IMR-90 (cell line): ENCODE measurements at regions not wholly inside any gene's neighbourhood (a gene's known extent, or its start where the extent isn't known, plus 50 kb on each side); places are given as distances from the start of the nearest gene placed in this dataset.

Experiments
- ATAC-seq: fragments of 200-7000 bp; cut with Tn5 transposase; 2 replicates; pipeline ENCODE4 v1.9.1; 2020; ENCODE audit warnings: low read depth, mild to moderate bottlenecking, moderate library complexity
- BruUV-seq: library from RNA; stranded (reverse); fragments of 400-500 nt; replicated peaks from 2 replicates; lab custom pipeline; 2021; lab: Mats Ljungman, UMichigan
- CTCF ChIA-PET: fragments of 300-600 bp; formaldehyde crosslinking; extraction: SDS; loops from one replicate; lab custom pipeline; 2021; ENCODE audit warnings: antibody characterized with exemption; lab: Yijun Ruan, JAX
- POLR2A ChIA-PET: fragments of 300-600 bp; sonication (Branson Sonifier 250); formaldehyde crosslinking; loops from one replicate; lab custom pipeline; 2022; ENCODE audit warnings: antibody characterized with exemption; ENCODE audit not compliant: unreplicated experiment; lab: Charles Lee
- DNase-seq: peaks from one replicate; pipeline ENCODE4 v3.0.0; 2013
- H2AFZ ChIP-seq: replicated peaks from 2 replicates; pipeline ENCODE3; 2013; ENCODE audit warnings: low read length, mild to moderate bottlenecking; ENCODE audit not compliant: poor library complexity
- H2AK5ac ChIP-seq: 2 replicates; pipeline ENCODE4 v1.6.1; 2013; ENCODE audit warnings: low read depth, low read length, inconsistent platforms
- H2AK9ac ChIP-seq: replicated peaks from 2 replicates; pipeline ENCODE3; 2013; ENCODE audit warnings: mild to moderate bottlenecking, low read depth, low read length, moderate library complexity; ENCODE audit not compliant: poor library complexity
- H2BK120ac ChIP-seq: 2 replicates; pipeline ENCODE4 v1.6.1; 2013; ENCODE audit warnings: low read depth, low read length, inconsistent platforms
- H2BK15ac ChIP-seq: 3 replicates; pipeline ENCODE4 v1.6.1; 2013; ENCODE audit warnings: low read depth, low read length, inconsistent platforms
- H2BK20ac ChIP-seq: 2 replicates; pipeline ENCODE4 v1.6.1; 2013; ENCODE audit warnings: low read depth, mild to moderate bottlenecking, inconsistent platforms, low read length, moderate library complexity
- H2BK5ac ChIP-seq: 2 replicates; pipeline ENCODE4 v1.6.1; 2013; ENCODE audit warnings: mild to moderate bottlenecking, low read depth, low read length, inconsistent platforms; ENCODE audit not compliant: poor library complexity, severe bottlenecking
- H3K14ac ChIP-seq: replicated peaks from 2 replicates; pipeline ENCODE4 v1.6.1; 2013; ENCODE audit warnings: low read depth, low read length, inconsistent platforms
- H3K18ac ChIP-seq: 2 replicates; pipeline ENCODE4 v1.6.1; 2013; ENCODE audit warnings: low read depth, low read length, control low read depth
- H3K23ac ChIP-seq: 2 replicates; pipeline ENCODE4 v1.6.1; 2013; ENCODE audit warnings: low read depth, low read length, inconsistent platforms
- H3K27ac ChIP-seq: 2 replicates; pipeline ENCODE4 v1.5.1; 2013; ENCODE audit warnings: mild to moderate bottlenecking, control low read depth, low read length; ENCODE audit not compliant: insufficient read depth
- H3K27me3 ChIP-seq: 2 replicates; pipeline ENCODE4 v1.6.1; 2013; ENCODE audit warnings: low read length; ENCODE audit not compliant: control insufficient read depth, insufficient read depth
- H3K36me3 ChIP-seq: 2 replicates; pipeline ENCODE4 v1.6.1; 2013; ENCODE audit warnings: low read length, mixed read lengths; ENCODE audit not compliant: control insufficient read depth, insufficient read depth
- H3K4ac ChIP-seq: 2 replicates; pipeline ENCODE4 v1.6.1; 2013; ENCODE audit warnings: low read depth, low read length, inconsistent platforms
- H3K4me1 ChIP-seq: 2 replicates; pipeline ENCODE4 v1.6.1; 2013; ENCODE audit warnings: low read length, mixed read lengths; ENCODE audit not compliant: control insufficient read depth, insufficient read depth
- H3K4me2 ChIP-seq: 2 replicates; pipeline ENCODE4 v1.6.1; 2013; ENCODE audit warnings: low read depth, mild to moderate bottlenecking, control low read depth, low read length, moderate library complexity
- H3K4me3 ChIP-seq: 2 replicates; pipeline ENCODE4 v1.5.1; 2013; ENCODE audit warnings: low read depth, mild to moderate bottlenecking, control low read depth, low read length, moderate library complexity; ENCODE audit not compliant: insufficient read depth
- H3K56ac ChIP-seq: 2 replicates; pipeline ENCODE4 v1.6.1; 2013; ENCODE audit warnings: low read length, inconsistent platforms; ENCODE audit not compliant: insufficient read depth; ENCODE audit errors: extremely low read depth
- H3K79me1 ChIP-seq, 2 experiments: 2 replicates each; pipeline ENCODE4 v1.6.1; 2013; ENCODE audit warnings: low read length in 2 of 2, inconsistent platforms in 1 of 2, low read depth in 1 of 2
- H3K9ac ChIP-seq: 2 replicates; pipeline ENCODE4 v1.6.1; 2013; ENCODE audit warnings: low read depth, low read length, control low read depth
- H3K9me1 ChIP-seq: 2 replicates; pipeline ENCODE4 v1.6.1; 2013; ENCODE audit warnings: low read length, inconsistent platforms; ENCODE audit not compliant: insufficient read depth
- H3K9me3 ChIP-seq: 2 replicates; pipeline ENCODE4 v1.6.1; 2013; ENCODE audit warnings: low read length; ENCODE audit not compliant: control insufficient read depth, insufficient read depth
- H4K20me1 ChIP-seq: 2 replicates; pipeline ENCODE4 v1.6.1; 2013; ENCODE audit warnings: low read length, inconsistent platforms; ENCODE audit not compliant: insufficient read depth
- H4K5ac ChIP-seq: 2 replicates; pipeline ENCODE4 v1.6.1; 2013; ENCODE audit warnings: mild to moderate bottlenecking, low read depth, low read length, control low read depth
- H4K8ac ChIP-seq, 2 experiments: 2 replicates each; pipeline ENCODE4 v1.6.1; 2013; ENCODE audit warnings: low read depth in 2 of 2, low read length in 2 of 2, control low read depth in 1 of 2, inconsistent platforms in 1 of 2
- H4K91ac ChIP-seq: 2 replicates; pipeline ENCODE4 v1.6.1; 2013; ENCODE audit warnings: low read depth, low read length, inconsistent platforms; ENCODE audit not compliant: insufficient read depth
- CEBPB ChIP-seq: IDR thresholded peaks from 2 replicates; pipeline ENCODE4 v1.6.1; 2012; ENCODE audit warnings: low read depth, low read length, improper control_type of control experiment
- FOS ChIP-seq: fragments of 150-350 bp; IDR thresholded peaks from 2 replicates; pipeline ENCODE4 v1.6.1; 2016; ENCODE audit warnings: low read depth, low read length
- MAFK ChIP-seq: IDR thresholded peaks from 2 replicates; pipeline ENCODE4 v1.6.1; 2012; ENCODE audit warnings: low read depth, low read length, improper control_type of control experiment
- MAZ ChIP-seq: IDR thresholded peaks from 2 replicates; pipeline ENCODE4 v1.6.1; 2012; ENCODE audit warnings: low read depth, mild to moderate bottlenecking, low read length, improper control_type of control experiment, moderate library complexity, borderline replicate concordance
- POLR2A ChIP-seq: IDR thresholded peaks from 2 replicates; pipeline ENCODE4 v1.6.1; 2012; ENCODE audit warnings: mild to moderate bottlenecking, low read depth, low read length
- RCOR1 ChIP-seq: IDR thresholded peaks from 2 replicates; pipeline ENCODE4 v1.6.1; 2012; ENCODE audit warnings: mild to moderate bottlenecking, low read length, improper control_type of control experiment; ENCODE audit not compliant: insufficient replicate concordance
- WGBS, 2 experiments: methylation state at CpG; one replicate each; pipeline versions ENCODE4 v1.1.5 to v1.1.7; 2013; ENCODE audit warnings: missing lambda C conversion rate in 2 of 2; ENCODE audit not compliant: insufficient read length in 1 of 2; ENCODE audit errors: extremely low coverage in 2 of 2; 5-methylcytosine and 5-hydroxymethylcytosine counted together
- dilution Hi-C: fragments of 300-500 bp; cut with HindIII; formaldehyde crosslinking; loops from one replicate; pipeline ENCODE4 v1.14.3; 2018; ENCODE audit warnings: low sequenced_read_pairs; ENCODE audit not compliant: unreplicated experiment
- in situ Hi-C: fragments of 300-500 bp; cut with MboI; formaldehyde crosslinking; loops from 3 replicates; pipeline ENCODE4 v1.14.3; 2019; ENCODE audit warnings: low sequenced_read_pairs, inconsistent platforms, mixed read lengths
- intact Hi-C: fragments of 100-400 bp; cut with micrococcal nuclease; formaldehyde crosslinking; loops from 2 replicates; pipeline ENCODE4 v1.10.0; 2022

DNA sequence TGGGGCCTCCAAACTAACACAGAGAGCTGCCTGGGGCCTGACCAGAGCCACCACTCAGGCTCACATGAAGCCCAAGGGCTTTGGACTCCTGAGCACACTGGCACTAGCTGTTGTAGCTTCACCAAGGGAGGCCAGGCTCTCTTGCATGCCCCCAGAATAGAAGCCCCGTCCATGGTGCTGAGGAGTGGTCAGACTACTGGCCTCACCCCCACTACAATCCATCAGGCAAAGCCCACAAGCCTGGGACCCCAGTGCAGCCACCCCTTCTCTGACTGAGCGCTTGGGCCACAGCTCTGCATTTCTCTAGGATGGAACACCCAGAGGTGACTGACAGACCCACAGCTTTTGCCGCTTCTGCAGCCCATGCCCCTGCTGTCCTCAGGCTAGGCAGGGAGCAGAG is 180.8 kb downstream of the PYDC2 start:
- peaks cover 19% of the 10 kb centered on the region for H3K9me3 ChIP-seq
- BruUV-seq: no TSS peak

More for the DNA sequence above, 180.8 kb downstream of the PYDC2 start:
- H3K4me3 ChIP-seq: no peak overlapping the region
- intact Hi-C loops (no loop called here), in situ Hi-C loops (no loop called here), dilution Hi-C loops (no loop called here)
- CTCF ChIA-PET: no interaction called here
- H2BK120ac ChIP-seq: no peak overlapping the region
- H2AFZ ChIP-seq: no peak overlapping the region
- no peak overlapping the region for H3K14ac ChIP-seq
- POLR2A ChIA-PET: no interaction called here
- no peaks in the 10 kb centered on the region for H3K4me1 ChIP-seq
- H2BK15ac ChIP-seq: no peak overlapping the region
- H3K27ac ChIP-seq: no peak overlapping the region
- no peak for DNase-seq
- no peak for ATAC-seq
- 59% methylated on average over 2 of the region's 3 CpGs; no CpG with 5 or more reads in 1 of the 2 experiments for WGBS, 2 experiments
- H2BK20ac ChIP-seq: no peak overlapping the region
- no peaks in the 10 kb centered on the region for H3K27me3 ChIP-seq
- no peaks in the 10 kb centered on the region for H3K79me1 ChIP-seq
- no peak overlapping the region for H2AK9ac ChIP-seq
- H4K91ac ChIP-seq: no peak overlapping the region
- H4K8ac ChIP-seq: no peak overlapping the region
- no peak overlapping the region for H2BK5ac ChIP-seq
- H4K5ac ChIP-seq: no peak overlapping the region
- H3K23ac ChIP-seq: no peak overlapping the region
- no peak for TF ChIP-seq MAZ
- no peak for TF ChIP-seq FOS
- no peak for TF ChIP-seq CEBPB
- no peak for TF ChIP-seq POLR2A
- no peak for TF ChIP-seq MAFK
- no peak for TF ChIP-seq RCOR1
- H3K9me1 ChIP-seq: no peaks in the 10 kb centered on the region
- no peak overlapping the region for H3K4me2 ChIP-seq
- H3K18ac ChIP-seq: no peak overlapping the region
- no peak overlapping the region for H3K9ac ChIP-seq
- H3K36me3 ChIP-seq: no peaks in the 10 kb centered on the region
- H2AK5ac ChIP-seq: no peak overlapping the region
- H3K56ac ChIP-seq: no peak overlapping the region
- no peak overlapping the region for H3K4ac ChIP-seq
- no peaks in the 10 kb centered on the region for H4K20me1 ChIP-seq
